Common myeloid progenitor, CD34-positive (primary cell): ENCODE measurements at regions not wholly inside any gene's neighbourhood (a gene's known extent, or its start where the extent isn't known, plus 50 kb on each side); places are given as distances from the start of the nearest gene placed in this dataset.
A peak's percentile ranks its signal among the peaks of the same experiment; 100 is the strongest.

Experiments
- CTCF ChIA-PET: fragments of 350-600 bp; sonication (Branson Sonifier 250); formaldehyde crosslinking; loops from one replicate; lab custom pipeline; 2021; ENCODE audit warnings: antibody characterized with exemption; lab: Charles Lee
- POLR2A ChIA-PET: fragments of 350-600 bp; sonication (Branson Sonifier 250); formaldehyde crosslinking; loops from one replicate; lab custom pipeline; 2021; ENCODE audit warnings: antibody characterized with exemption; lab: Charles Lee
- DNase-seq, 3 donors: peaks; one replicate each; pipeline versions ENCODE4 v3.0.0 to v3.0.0-alpha.2; 2013
- H3K27ac ChIP-seq, 2 experiments: 1 replicate in 1 of 2; 2 replicates in 1 of 2; pipeline ENCODE4 v1.7.0; 2013; ENCODE audit warnings: inconsistent platforms in 2 of 2, low read length in 2 of 2, mild to moderate bottlenecking in 2 of 2, low read depth in 1 of 2, moderate library complexity in 1 of 2; ENCODE audit not compliant: severe bottlenecking in 2 of 2, insufficient read depth in 1 of 2, poor library complexity in 1 of 2
- H3K27me3 ChIP-seq, 5 experiments: replicated peaks in 2 of 5; 1 replicate in 3 of 5; 2 replicates in 2 of 5; pipeline versions ENCODE4 v1.6.1 to v1.7.0; 2013; ENCODE audit warnings: low read length in 4 of 5, mild to moderate bottlenecking in 2 of 5, moderate library complexity in 2 of 5, inconsistent platforms in 1 of 5; ENCODE audit not compliant: insufficient read depth in 5 of 5, control insufficient read depth in 4 of 5
- H3K36me3 ChIP-seq, 4 experiments: 1 replicate in 2 of 4; 2 replicates in 2 of 4; pipeline versions ENCODE4 v1.6.1 to v1.7.0; 2013; ENCODE audit warnings: low read length in 3 of 4, control low read depth in 1 of 4, mild to moderate bottlenecking in 1 of 4; ENCODE audit not compliant: control insufficient read depth in 4 of 4, insufficient read depth in 4 of 4
- H3K4me1 ChIP-seq, 4 experiments: 1 replicate in 3 of 4; 2 replicates in 1 of 4; pipeline versions ENCODE4 v1.6.1 to v1.7.1; 2013; ENCODE audit warnings: low read length in 3 of 4, mild to moderate bottlenecking in 3 of 4, control low read depth in 1 of 4, inconsistent platforms in 1 of 4, moderate library complexity in 1 of 4; ENCODE audit not compliant: control insufficient read depth in 4 of 4, insufficient read depth in 4 of 4; ENCODE audit errors: control extremely low read depth in 1 of 4
- H3K4me3 ChIP-seq, 7 experiments: 1 replicate in 4 of 7; 2 replicates in 3 of 7; pipeline versions ENCODE4 v1.5.1 to v1.7.0; 2013; ENCODE audit warnings: mild to moderate bottlenecking in 7 of 7, low read length in 6 of 7, moderate library complexity in 6 of 7, inconsistent platforms in 2 of 7, low read depth in 2 of 7, control low read depth in 1 of 7; ENCODE audit not compliant: insufficient read depth in 4 of 7, control insufficient read depth in 1 of 7; ENCODE audit errors: extremely low read depth in 1 of 7
- H3K9me3 ChIP-seq, 5 experiments: 1 replicate in 4 of 5; 2 replicates in 1 of 5; pipeline versions ENCODE4 v1.6.1 to v1.7.1; 2013; ENCODE audit warnings: low read length in 4 of 5, mild to moderate bottlenecking in 2 of 5, inconsistent platforms in 1 of 5, low read depth in 1 of 5, moderate library complexity in 1 of 5; ENCODE audit not compliant: control insufficient read depth in 4 of 5, insufficient read depth in 2 of 5; ENCODE audit errors: control extremely low read depth in 1 of 5
- WGBS: methylation state at CpG from one replicate; pipeline ENCODE4 v1.1.5; 2013; ENCODE audit not compliant: insufficient coverage; 5-methylcytosine and 5-hydroxymethylcytosine counted together

DNA sequence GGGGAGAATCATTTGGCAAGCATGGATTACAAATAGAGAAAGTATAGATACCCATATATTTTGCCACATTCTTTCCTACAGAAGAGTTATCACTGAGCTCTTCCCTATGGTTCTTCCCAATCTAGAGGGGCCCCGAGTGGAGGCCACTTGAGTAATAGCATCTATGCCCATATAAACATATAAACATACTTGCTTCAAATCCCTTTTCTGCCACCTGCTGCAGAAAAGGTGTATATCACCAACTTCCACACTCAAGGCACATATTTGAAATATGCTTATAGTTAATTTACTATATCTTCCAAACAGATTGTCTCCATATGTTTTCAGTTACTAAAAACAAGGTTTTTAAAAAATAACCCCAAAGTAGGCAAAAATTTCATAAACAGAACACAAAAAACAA is 642.8 kb upstream of the DIPK2B start:
- DNase-seq = peak; percentile 25 to 65 (median 59)
- ChIA-PET CTCF (interaction anchor here (1.0 to 2.7 kb wide), 8 partner anchors 8 to 533 kb away, joined by 3 to 16 read pairs (median 4); no protein-coding TSS in a partner anchor), POLR2A (no interaction called here)
- peaks cover 2 to 13% (median 4%) of the 10 kb centered on the region in 4 experiments for H3K36me3 ChIP-seq
- H3K9me3 ChIP-seq = no peaks in the 10 kb centered on the region
- WGBS = no CpG with 5 or more reads among the region's 1 CpG
- H3K27me3 ChIP-seq = peaks cover 0 to 9% (median 0%) of the 10 kb centered on the region in 5 experiments
- no peak overlapping the region for H3K4me3 ChIP-seq
- no peak overlapping the region for H3K27ac ChIP-seq
- H3K4me1 ChIP-seq = peaks cover 0 to 18% (median 1%) of the 10 kb centered on the region in 4 experiments

DNA sequence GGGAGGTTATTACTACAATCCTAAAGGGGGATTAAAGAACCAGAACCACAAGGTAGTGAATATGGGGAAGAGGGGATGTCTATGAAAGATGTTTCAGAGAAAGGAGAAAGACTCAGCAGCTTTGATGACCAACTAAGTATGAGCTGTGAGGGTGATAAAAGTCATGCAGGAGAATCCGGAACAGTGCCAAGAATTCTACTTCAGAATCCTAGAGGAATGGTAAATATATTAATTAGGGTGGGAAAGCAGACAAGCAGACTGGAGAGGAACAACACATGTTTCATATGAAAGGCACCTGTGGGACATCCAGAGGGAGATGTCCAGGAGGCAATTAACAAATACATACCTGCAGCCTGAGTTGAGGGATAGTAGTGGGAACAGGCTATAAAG is 642.2 kb upstream of the DIPK2B start:
- Histone ChIP-seq H3K4me1 (peaks cover 0 to 18% (median 1%) of the 10 kb centered on the region in 4 experiments), H3K36me3 (peaks cover 0 to 14% (median 4%) of the 10 kb centered on the region in 4 experiments), H3K9me3 (no peaks in the 10 kb centered on the region), H3K4me3 (no peak overlapping the region), H3K27me3 (peaks cover 0 to 12% (median 0%) of the 10 kb centered on the region in 5 experiments), H3K27ac (no peak overlapping the region)
- no peak for DNase-seq
- POLR2A ChIA-PET = no interaction called here
- CTCF ChIA-PET = interaction anchor here (1.0 to 2.7 kb wide), 7 partner anchors 8 to 533 kb away, joined by 3 to 16 read pairs (median 6); no protein-coding TSS in a partner anchor
- WGBS = 100% methylated on average over 1 of the region's 1 CpG

DNA sequence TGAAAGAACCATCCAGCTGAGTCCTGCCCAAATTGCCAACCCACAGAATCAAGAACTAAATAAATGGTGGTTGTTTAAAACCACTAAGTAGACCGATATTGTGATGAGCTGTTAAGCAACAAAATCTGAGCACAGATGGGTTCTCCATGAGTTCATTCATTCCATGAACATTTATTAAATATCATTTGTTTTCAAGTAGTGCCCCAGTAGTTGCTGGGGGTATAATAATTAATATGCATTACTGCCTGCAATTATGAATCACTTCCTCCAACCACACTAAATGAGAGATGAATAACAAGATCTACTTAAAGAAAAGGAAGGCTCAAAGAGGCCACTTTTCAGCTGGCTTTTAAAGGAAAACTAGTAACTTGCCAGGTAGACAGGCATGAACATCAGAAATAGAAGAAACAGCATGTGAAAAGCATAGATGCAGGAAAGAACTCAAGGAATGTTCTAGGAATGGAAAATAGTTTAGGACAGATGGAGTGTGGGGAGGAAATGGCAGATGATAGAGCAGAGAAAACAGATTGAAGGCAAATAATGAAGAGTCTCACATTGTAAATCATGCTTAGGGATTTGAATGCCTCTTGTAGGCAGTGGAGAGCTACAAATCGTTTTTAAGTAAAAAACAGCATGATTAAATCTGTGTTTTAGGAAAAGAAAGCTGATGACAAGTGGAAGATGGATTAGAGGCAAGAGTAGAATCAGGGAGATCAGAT is 641.7 kb upstream of the DIPK2B start:
- Histone ChIP-seq H3K9me3 (no peaks in the 10 kb centered on the region), H3K4me1 (peaks cover 0 to 18% (median 1%) of the 10 kb centered on the region in 4 experiments), H3K4me3 (no peak overlapping the region), H3K36me3 (peaks cover 0 to 13% (median 4%) of the 10 kb centered on the region in 4 experiments), H3K27me3 (peaks cover 0 to 14% (median 0%) of the 10 kb centered on the region in 5 experiments), H3K27ac (no peak overlapping the region)
- ChIA-PET CTCF (interaction anchor here (0.8 to 2.7 kb wide), 6 partner anchors 12 to 534 kb away, joined by 3 to 16 read pairs (median 9); no protein-coding TSS in a partner anchor), POLR2A (no interaction called here)
- peak in 1 of 3 donors; percentile 27 for DNase-seq
- 8% methylated on average over 1 of the region's 2 CpGs for WGBS

DNA sequence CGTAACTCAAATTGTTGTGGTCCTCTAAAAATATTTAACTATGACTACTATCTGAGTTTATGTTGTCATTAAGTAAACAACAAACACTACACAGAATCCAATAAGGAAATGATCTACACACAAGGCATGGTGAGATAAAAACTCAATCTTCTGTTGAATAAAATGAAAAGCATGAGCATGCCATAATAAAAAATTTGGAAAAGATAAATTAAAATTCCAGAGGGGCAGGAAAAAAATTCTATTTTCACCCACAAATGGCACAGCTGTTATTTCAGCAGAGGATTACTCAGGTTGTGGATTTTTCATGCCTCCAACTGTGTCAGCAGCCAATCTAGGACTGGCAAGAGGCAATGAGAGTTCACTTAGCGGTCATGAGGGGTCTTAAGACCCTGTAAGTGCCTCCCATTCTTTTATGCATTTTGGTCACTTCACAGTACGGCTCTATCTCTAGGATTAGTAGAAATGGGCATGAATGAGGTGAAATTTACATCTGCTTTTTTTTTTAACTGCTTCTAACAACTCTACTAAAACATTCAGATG is 639.8 kb upstream of the DIPK2B start:
- no peak for DNase-seq
- H3K27ac ChIP-seq = no peak overlapping the region
- ChIA-PET CTCF (interaction anchor here (1.1 to 1.3 kb wide), 3 partner anchors 9 to 517 kb away, joined by 3 to 5 read pairs (median 3); no protein-coding TSS in a partner anchor), POLR2A (interaction anchor here (0.6 kb wide), 1 partner anchor 28 kb away, joined by 3 read pairs; no protein-coding TSS in a partner anchor)
- no CpG with 5 or more reads among the region's 3 CpGs for WGBS
- H3K36me3 ChIP-seq = peaks cover 0 to 6% (median 1%) of the 10 kb centered on the region in 4 experiments
- H3K27me3 ChIP-seq = peaks cover 0 to 15% (median 0%) of the 10 kb centered on the region in 5 experiments
- no peaks in the 10 kb centered on the region for H3K9me3 ChIP-seq
- H3K4me1 ChIP-seq = peaks cover 0 to 18% (median 1%) of the 10 kb centered on the region in 4 experiments
- no peak overlapping the region for H3K4me3 ChIP-seq

DNA sequence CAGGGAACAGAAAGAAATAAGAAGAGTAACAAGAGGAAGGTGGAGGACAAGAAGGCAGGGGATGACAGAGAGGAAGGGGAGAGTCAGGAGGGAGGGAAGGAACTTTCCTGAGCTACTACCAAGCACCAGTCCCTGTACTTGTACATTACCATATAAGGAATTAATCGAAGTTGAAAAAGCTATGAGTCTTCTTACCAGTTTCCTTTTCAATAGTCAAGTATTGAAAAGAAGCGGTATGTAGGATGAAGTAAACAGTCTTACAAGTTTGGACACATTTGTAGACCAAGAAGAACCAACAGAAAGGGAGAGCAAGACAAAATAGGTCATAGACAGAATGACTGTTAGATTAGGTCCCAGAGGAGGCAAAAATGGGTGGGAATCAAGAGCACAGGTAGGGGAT is 629.7 kb upstream of the DIPK2B start:
- peaks cover 0 to 4% (median 3%) of the 10 kb centered on the region in 4 experiments for H3K36me3 ChIP-seq
- H3K4me3 ChIP-seq = no peak overlapping the region
- no peaks in the 10 kb centered on the region for H3K4me1 ChIP-seq
- WGBS = 78% methylated on average over 1 of the region's 2 CpGs
- no peak for DNase-seq
- H3K27me3 ChIP-seq = peaks cover 0 to 23% (median 0%) of the 10 kb centered on the region in 5 experiments
- no peak overlapping the region for H3K27ac ChIP-seq
- ChIA-PET CTCF (interaction anchor here (3.7 kb wide), 1 partner anchor 12 kb away, joined by 12 read pairs; no protein-coding TSS in a partner anchor), POLR2A (no interaction called here)
- no peaks in the 10 kb centered on the region for H3K9me3 ChIP-seq

DNA sequence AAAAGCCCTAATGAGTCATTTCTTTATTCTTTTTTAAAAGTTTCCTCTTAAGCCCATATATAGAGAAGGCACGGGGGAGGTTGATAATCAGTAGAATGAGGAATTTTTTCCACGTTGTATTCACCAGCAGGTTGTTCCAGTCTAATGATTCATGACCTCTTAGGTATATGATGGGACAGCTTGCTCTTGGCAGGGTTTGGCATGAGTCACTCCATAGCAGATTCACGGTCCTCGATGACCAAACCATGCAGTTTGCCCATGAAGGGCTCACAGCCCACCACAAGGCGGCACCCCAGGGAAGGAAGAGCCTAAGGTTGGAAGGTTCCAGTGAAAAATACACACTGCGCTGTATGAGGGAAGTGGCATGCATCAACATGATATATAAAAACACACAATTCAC is 623.8 kb upstream of the DIPK2B start:
- H3K9me3 ChIP-seq = peaks cover 0 to 3% (median 0%) of the 10 kb centered on the region in 5 experiments
- ChIA-PET CTCF (interaction anchor here (1.2 to 1.7 kb wide), 3 partner anchors 19 to 551 kb away, joined by 3 to 8 read pairs (median 6); no protein-coding TSS in a partner anchor), POLR2A (no interaction called here)
- 68% methylated on average over 4 of the region's 6 CpGs for WGBS
- H3K27ac ChIP-seq = no peak overlapping the region
- no peaks in the 10 kb centered on the region for H3K4me1 ChIP-seq
- peak; percentile 36 to 73 (median 62) for DNase-seq
- no peak overlapping the region for H3K4me3 ChIP-seq
- peaks cover 0 to 6% (median 2%) of the 10 kb centered on the region in 4 experiments for H3K36me3 ChIP-seq
- peaks cover 0 to 5% (median 0%) of the 10 kb centered on the region in 5 experiments for H3K27me3 ChIP-seq
